NOMO-1 treated with dmso at 0.1 percent for 144 hours (cell line): ENCODE measurements at regions not wholly inside any gene's neighbourhood (a gene's known extent, or its start where the extent isn't known, plus 50 kb on each side); places are given as distances from the start of the nearest gene placed in this dataset.

ENCODE experiments used
- DNase-seq: peaks from one replicate; lab custom pipeline; 2025; ENCODE audit not compliant: unreplicated experiment; lab: John Stamatoyannopoulos, UW

GRCh38 chr13:103297083-103297482 lies 230.9 kb upstream of the SLC10A2 start:
- DNase-seq: no peak

GRCh38 chr13:103291798-103292572 lies 225.8 kb upstream of the SLC10A2 start:
- DNase-seq: no peak

- no peak for DNase-seq
Measured at GRCh38 chr13:103291226-103291625, 225.0 kb upstream of the SLC10A2 start.

- DNase-seq: no peak
Measured at GRCh38 chr13:103289681-103290080, 223.5 kb upstream of the SLC10A2 start.

GRCh38 chr13:103288114-103288513 lies 221.9 kb upstream of the SLC10A2 start:
- no peak for DNase-seq

GRCh38 chr13:103287659-103288058 lies 221.4 kb upstream of the SLC10A2 start:
- DNase-seq: no peak

- DNase-seq: no peak
Measured at GRCh38 chr13:103284466-103284865, 218.2 kb upstream of the SLC10A2 start.

- DNase-seq: no peak
Measured at GRCh38 chr13:103283451-103283820, 217.2 kb upstream of the SLC10A2 start.

GRCh38 chr13:103282571-103283450 lies 216.6 kb upstream of the SLC10A2 start:
- no peak for DNase-seq

- DNase-seq: no peak
Measured at GRCh38 chr13:103277959-103278694, 211.9 kb upstream of the SLC10A2 start.

- DNase-seq: no peak
Measured at GRCh38 chr13:103276775-103277498, 210.7 kb upstream of the SLC10A2 start.

- no peak for DNase-seq
Measured at GRCh38 chr13:103275722-103276121, 209.5 kb upstream of the SLC10A2 start.

GRCh38 chr13:103275081-103275480 lies 208.9 kb upstream of the SLC10A2 start:
- DNase-seq: no peak

GRCh38 chr13:103273825-103274224 lies 207.6 kb upstream of the SLC10A2 start:
- no peak for DNase-seq

- no peak for DNase-seq
Measured at GRCh38 chr13:103272770-103273169, 206.6 kb upstream of the SLC10A2 start.

GRCh38 chr13:103263448-103263847 lies 197.2 kb upstream of the SLC10A2 start:
- no peak for DNase-seq

- no peak for DNase-seq
Measured at GRCh38 chr13:103255587-103256301, 189.5 kb upstream of the SLC10A2 start.

- no peak for DNase-seq
Measured at GRCh38 chr13:103250071-103250470, 183.9 kb upstream of the SLC10A2 start.

GRCh38 chr13:103246581-103247200 lies 180.5 kb upstream of the SLC10A2 start:
- DNase-seq: no peak

GRCh38 chr13:103243495-103243894 lies 177.3 kb upstream of the SLC10A2 start:
- DNase-seq: no peak
